ENCODE measurements at regions not wholly inside any gene's neighbourhood (a gene's known extent, or its start where the extent isn't known, plus 50 kb on each side); places are given as distances from the start of the nearest gene placed in this dataset.
A peak's percentile ranks its signal among the peaks of the same experiment; 100 is the strongest.

DNA sequence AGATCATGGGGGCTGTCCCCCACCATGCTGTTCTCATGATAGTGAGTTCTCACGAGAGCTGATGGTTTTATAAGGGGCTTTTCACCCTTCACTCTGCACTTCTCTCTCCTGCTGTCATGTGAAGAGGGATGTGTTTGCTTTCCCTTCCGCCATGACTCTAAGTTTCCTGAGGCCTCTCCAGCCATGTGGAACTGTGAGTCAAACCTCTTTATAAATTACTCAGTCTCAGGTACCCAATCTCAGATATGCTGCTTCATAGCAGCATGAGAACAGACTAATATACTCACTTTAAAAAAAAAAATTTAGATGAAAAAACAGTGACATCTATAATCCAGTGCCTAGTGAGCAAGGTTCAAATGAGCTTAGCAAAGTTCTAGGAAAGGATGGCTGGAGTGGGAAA, 135.1 kb upstream of the RAB4A start:
- peaks cover 61% of the 10 kb centered on the region for H3K4me1 Mint-ChIP-seq
- intact Hi-C loops (cut with micrococcal nuclease), result no loop called here

DNA sequence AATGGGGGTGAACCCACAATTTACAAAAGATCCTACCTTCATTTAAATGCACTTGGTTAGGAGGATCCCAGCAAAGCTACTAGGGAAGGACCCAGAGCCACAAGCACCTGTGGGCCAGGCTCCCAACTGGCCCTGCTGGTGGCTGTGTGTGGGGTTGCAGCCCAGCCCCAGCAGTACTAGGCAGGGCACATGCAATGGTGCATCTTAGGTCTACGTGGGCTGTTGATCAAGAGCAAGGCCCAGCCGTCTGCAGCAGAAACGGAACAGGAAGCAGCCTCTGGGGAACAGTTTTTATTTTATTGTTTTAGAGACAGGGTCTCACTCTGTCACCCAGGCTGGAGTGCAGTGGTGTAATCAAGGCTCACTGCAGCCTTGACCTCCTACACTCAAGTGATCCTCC, 134.1 kb upstream of the RAB4A start:
- Histone ChIP-seq H3K36me3 (replicated peaks in 1 of 2; ENCODE audit: control insufficient read depth in 1 of 2, insufficient read depth in 2 of 2, low read length in 2 of 2) (no peaks in the 10 kb centered on the region), H4K20me1 (ENCODE audit: insufficient read depth, low read length) (no peaks in the 10 kb centered on the region), H3K4me3 (replicated peaks in 1 of 3; ENCODE audit: low read depth in 2 of 3, low read length in 3 of 3) (no peak overlapping the region), H3K4me2 (replicated peaks; ENCODE audit: extremely low read depth, low read length, poor library complexity, severe bottlenecking) (peak overlapping the region; percentile 7), H3K9me3 (replicated peaks in 1 of 2; ENCODE audit: control insufficient read depth in 1 of 2, insufficient read depth in 1 of 2, low read length in 2 of 2) (peaks cover 9 to 18% of the 10 kb centered on the region in 2 donors), H3K79me2 (ENCODE audit: insufficient read depth, low read length) (no peaks in the 10 kb centered on the region), H3K9ac (ENCODE audit: insufficient read depth, low read length, poor library complexity, severe bottlenecking) (no peak overlapping the region), H2AFZ (ENCODE audit: insufficient read depth, low read depth, low read length, poor library complexity, severe bottlenecking) (peak overlapping the region; percentile 22), H3K27ac (ENCODE audit: low read depth in 1 of 2, low read length in 2 of 2) (peak overlapping the region in 1 of 2 donors; percentile 16), H3K27me3 (ENCODE audit: control insufficient read depth in 2 of 2, insufficient read depth in 2 of 2, low read length in 2 of 2) (no peaks in the 10 kb centered on the region), H3K4me1 (ENCODE audit: control insufficient read depth in 1 of 2, insufficient read depth in 2 of 2, low read length in 2 of 2) (peaks cover 53 to 65% of the 10 kb centered on the region in 2 donors)
- peaks cover 0 to 7% (median 3%) of the 10 kb centered on the region in 3 donors for H3K27me3 Mint-ChIP-seq (ENCODE audit: low read depth in 3 of 3)
- peak overlapping the region in 6 of 7 donors; percentile 20 to 82 (median 62) for H3K27ac Mint-ChIP-seq
- H3K36me3 Mint-ChIP-seq, result peaks cover 9% of the 10 kb centered on the region in 2 donors
- peak; percentile 28 to 58 (median 53) for DNase-seq
- peaks cover 51% of the 10 kb centered on the region for H3K4me1 Mint-ChIP-seq
- TF ChIP-seq, protein P1, sequence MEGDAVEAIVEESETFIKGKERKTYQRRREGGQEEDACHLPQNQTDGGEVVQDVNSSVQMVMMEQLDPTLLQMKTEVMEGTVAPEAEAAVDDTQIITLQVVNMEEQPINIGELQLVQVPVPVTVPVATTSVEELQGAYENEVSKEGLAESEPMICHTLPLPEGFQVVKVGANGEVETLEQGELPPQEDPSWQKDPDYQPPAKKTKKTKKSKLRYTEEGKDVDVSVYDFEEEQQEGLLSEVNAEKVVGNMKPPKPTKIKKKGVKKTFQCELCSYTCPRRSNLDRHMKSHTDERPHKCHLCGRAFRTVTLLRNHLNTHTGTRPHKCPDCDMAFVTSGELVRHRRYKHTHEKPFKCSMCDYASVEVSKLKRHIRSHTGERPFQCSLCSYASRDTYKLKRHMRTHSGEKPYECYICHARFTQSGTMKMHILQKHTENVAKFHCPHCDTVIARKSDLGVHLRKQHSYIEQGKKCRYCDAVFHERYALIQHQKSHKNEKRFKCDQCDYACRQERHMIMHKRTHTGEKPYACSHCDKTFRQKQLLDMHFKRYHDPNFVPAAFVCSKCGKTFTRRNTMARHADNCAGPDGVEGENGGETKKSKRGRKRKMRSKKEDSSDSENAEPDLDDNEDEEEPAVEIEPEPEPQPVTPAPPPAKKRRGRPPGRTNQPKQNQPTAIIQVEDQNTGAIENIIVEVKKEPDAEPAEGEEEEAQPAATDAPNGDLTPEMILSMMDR (IDR thresholded peaks at IDR 0.05), result no peak
- peaks cover 14 to 29% (median 28%) of the 10 kb centered on the region in 7 donors for H3K9me3 Mint-ChIP-seq
- WGBS (ENCODE audit: insufficient coverage), result 0% methylated on average over 1 of the region's 3 CpGs
- peak overlapping the region in 1 of 2 donors; percentile 51 for H3K4me3 Mint-ChIP-seq
- intact Hi-C loops (cut with micrococcal nuclease), result no loop called here

More for the DNA sequence above, 135.1 kb upstream of the RAB4A start:
- Histone ChIP-seq H3K27ac (ENCODE audit: low read depth in 1 of 2, low read length in 2 of 2) (no peak overlapping the region), H4K20me1 (ENCODE audit: insufficient read depth, low read length) (no peaks in the 10 kb centered on the region), H3K27me3 (ENCODE audit: control insufficient read depth in 2 of 2, insufficient read depth in 2 of 2, low read length in 2 of 2) (no peaks in the 10 kb centered on the region), H2AFZ (ENCODE audit: insufficient read depth, low read depth, low read length, poor library complexity, severe bottlenecking) (no peak overlapping the region), H3K4me2 (replicated peaks; ENCODE audit: extremely low read depth, low read length, poor library complexity, severe bottlenecking) (no peak overlapping the region), H3K9ac (ENCODE audit: insufficient read depth, low read length, poor library complexity, severe bottlenecking) (no peak overlapping the region), H3K36me3 (replicated peaks in 1 of 2; ENCODE audit: control insufficient read depth in 1 of 2, insufficient read depth in 2 of 2, low read length in 2 of 2) (no peaks in the 10 kb centered on the region), H3K79me2 (ENCODE audit: insufficient read depth, low read length) (no peaks in the 10 kb centered on the region), H3K4me1 (ENCODE audit: control insufficient read depth in 1 of 2, insufficient read depth in 2 of 2, low read length in 2 of 2) (peaks cover 64 to 76% of the 10 kb centered on the region in 2 donors), H3K4me3 (replicated peaks in 1 of 3; ENCODE audit: low read depth in 2 of 3, low read length in 3 of 3) (no peak overlapping the region), H3K9me3 (replicated peaks in 1 of 2; ENCODE audit: control insufficient read depth in 1 of 2, insufficient read depth in 1 of 2, low read length in 2 of 2) (peaks cover 9 to 18% of the 10 kb centered on the region in 2 donors)
- TF ChIP-seq, protein P1 (IDR thresholded peaks at IDR 0.05), result no peak
- no peak for DNase-seq
- Mint-ChIP-seq H3K27me3 (ENCODE audit: low read depth in 3 of 3) (peaks cover 0 to 7% (median 3%) of the 10 kb centered on the region in 3 donors), H3K36me3 (peaks cover 10 to 15% of the 10 kb centered on the region in 2 donors), H3K4me3 (no peak overlapping the region), H3K9me3 (peaks cover 14 to 29% (median 28%) of the 10 kb centered on the region in 7 donors), H3K27ac (no peak overlapping the region)
- no CpG with 5 or more reads among the region's 2 CpGs for WGBS (ENCODE audit: insufficient coverage)

Measured in CD14-positive monocyte (primary cell).